GM19240 (cell line): ENCODE measurements at regions not wholly inside any gene's neighbourhood (a gene's known extent, or its start where the extent isn't known, plus 50 kb on each side); places are given as distances from the start of the nearest gene placed in this dataset.
A peak's percentile ranks its signal among the peaks of the same experiment; 100 is the strongest.
"Not testable (repeated sequence)": the region's sequence is repeated elsewhere in the genome, so short reads cannot be mapped to it uniquely, and the experiment has no call there.

ENCODE experiments used
- DNase-seq: peaks from one replicate; pipeline ENCODE4 v3.0.0; 2011; ENCODE audit warnings: low spot score; ENCODE audit not compliant: insufficient read length

- not testable (repeated sequence) for DNase-seq
These were observed 77.5 kb downstream of the SNX5 start for GRCh38 chr20:17891131-17891530.

- DNase-seq, result no peak
These were observed 78.3 kb downstream of the SNX5 start for GRCh38 chr20:17890330-17890729.

- DNase-seq, result no peak
These were observed 79.4 kb downstream of the SNX5 start for GRCh38 chr20:17889226-17889625.

DNA sequence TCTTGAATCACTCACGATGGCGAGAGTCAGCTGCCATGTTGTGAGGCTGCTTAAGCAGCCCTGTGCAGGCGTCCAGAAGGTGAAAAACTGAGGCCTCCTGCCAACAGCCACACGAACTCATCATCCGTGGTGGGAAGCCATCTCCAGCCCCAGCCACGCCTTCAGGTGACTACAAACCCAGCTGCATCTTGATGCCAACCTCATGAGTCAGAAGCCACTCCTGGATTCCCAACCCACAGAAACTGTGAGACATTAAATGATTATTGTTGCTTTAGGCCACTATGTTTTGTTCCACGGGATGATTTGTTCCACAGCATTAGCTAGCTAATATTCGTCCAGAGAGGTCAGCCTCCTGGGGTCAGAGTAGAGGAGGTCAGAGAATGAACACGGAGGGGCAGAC lies 80.5 kb downstream of the SNX5 start:
- no peak for DNase-seq

- DNase-seq, result no peak
These were observed 81.1 kb downstream of the SNX5 start for GRCh38 chr20:17887331-17888030.

DNA sequence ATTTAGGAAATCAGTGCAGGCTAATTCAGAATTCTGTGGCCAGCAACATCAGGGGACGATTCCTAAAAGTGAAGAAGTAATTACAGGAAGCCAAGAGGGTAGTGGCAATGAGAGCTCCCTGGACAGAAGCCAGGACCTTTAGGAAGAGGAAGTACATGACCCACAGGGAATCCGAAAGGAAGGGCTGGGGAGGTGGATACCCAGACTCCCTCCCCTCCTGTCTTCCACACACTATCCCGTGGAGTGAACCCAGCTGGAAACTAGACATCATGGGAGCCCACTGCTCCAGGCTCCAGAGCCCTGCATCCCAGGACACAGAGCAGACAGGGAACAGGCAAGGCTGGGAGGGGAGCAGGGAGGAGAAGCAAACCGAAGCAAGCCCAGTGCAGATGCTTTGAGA lies 83.0 kb downstream of the SNX5 start:
- no peak for DNase-seq

- DNase-seq, result no peak
These were observed 83.5 kb downstream of the SNX5 start for GRCh38 chr20:17885076-17885475.

- DNase-seq, result no peak
These were observed 84.1 kb downstream of the SNX5 start for GRCh38 chr20:17884307-17885003.

DNA sequence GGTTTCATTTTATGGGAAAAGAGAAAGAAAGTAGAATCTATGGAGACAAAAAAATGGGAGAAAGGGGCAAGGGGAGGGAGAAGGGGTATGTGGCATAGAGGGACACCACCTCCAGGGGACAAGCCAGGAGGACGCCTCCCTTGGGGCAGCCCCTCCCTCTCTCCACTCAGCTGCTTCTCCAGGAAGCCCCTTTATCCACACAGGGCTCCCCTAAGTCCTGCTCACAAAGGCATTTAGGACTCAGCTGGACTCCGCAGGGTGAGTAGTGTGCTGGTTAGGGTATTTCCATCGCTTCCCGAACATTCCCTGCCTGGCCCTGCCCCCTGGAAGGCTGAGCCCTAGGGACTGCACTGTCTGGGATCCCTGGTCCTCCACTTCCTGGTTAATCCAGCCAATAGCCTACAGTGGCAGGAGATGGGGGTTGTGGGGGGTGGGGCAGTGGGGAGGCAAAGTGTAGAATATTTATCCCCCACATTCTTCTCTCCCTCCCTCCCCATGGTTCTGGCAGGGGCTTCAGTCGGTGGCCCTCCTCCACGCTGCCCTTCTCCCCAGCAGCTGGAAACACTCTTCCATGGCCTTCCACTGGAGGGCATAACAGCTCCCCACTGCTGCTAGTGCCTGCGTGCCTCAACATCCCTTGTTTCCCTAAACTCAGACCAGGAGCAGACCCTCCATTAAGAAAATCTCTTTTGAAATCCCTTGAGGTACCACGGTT lies 84.8 kb downstream of the SNX5 start:
- no peak for DNase-seq

GRCh38 chr20:17882834-17883591 lies 85.6 kb downstream of the SNX5 start:
- DNase-seq, result no peak

GRCh38 chr20:17882065-17882833 lies 86.3 kb downstream of the SNX5 start:
- DNase-seq, result no peak

- DNase-seq, result no peak
These were observed 86.9 kb downstream of the SNX5 start for GRCh38 chr20:17881741-17882064.

DNA sequence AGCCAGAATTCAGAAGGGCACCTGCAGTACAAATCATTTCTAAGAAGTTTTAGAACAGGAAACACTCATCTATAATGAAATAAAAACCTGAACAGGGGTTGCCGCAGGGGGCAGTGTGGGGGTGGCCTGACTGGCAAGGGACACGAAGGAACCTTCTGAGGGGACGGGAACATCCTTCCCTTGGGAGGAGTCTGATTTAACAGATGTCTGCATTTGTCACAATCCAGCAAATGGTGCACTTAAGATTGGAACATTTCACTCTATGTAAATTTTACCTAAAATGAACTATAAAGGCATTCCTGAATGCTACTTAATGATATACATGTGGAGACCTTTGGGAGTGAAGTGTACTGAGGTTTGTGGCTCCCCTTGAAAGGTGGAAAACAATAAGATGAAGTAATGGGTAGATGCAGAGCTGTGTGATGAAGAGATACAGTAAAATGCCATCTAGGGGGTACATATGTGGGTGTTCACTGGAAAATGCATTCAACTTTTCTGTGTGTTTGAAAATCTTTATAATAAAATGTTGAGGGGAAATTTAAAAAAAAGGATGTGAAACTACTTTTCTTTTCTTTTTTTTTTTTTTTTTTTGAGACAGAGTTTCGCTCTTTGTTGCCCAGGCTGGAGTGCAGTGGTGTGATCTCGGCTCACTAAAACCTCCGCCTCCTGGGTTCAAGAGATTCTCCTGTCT lies 89.5 kb downstream of the SNX5 start:
- DNase-seq, result peak; percentile 25

DNA sequence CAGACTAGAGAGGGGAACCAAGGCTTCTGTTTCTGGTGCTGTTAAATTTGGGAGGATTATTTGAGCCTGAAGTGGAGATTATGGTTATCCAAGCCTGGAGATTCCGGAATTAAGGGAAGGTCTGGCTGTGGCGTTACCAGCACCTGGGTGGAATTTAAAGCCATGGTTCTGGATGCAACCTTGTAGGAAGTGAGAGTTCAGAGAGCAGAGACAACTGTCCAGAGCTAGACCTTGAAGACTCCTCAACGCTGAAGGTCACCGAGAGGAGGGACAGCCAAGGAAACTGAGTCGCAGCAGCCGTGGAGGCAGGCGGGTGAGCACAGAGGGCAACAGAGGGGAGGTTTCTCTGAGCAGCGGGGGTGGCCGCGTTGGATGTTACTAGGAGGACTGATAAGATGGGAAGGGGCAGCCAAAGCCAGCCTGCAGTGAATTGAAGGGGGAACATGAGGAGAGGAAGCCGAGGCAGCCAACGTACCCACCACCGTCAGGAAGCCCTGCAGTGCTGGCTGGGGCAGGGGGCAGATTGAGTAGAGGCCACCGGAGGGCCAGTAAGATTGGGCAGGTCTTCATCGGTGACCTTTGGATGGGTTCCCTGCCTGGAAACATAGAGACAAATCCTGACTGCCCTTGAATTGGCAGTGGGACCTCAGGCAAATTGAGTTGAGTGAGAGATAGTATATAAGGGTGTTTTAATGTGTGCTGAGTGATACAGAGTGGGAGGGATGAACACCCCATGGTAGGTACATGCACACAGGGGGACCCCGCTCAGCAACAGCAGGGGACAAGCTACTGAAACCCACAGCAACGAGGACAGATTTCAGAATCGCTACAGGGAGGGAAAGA lies 90.3 kb downstream of the SNX5 start:
- DNase-seq, result no peak

DNA sequence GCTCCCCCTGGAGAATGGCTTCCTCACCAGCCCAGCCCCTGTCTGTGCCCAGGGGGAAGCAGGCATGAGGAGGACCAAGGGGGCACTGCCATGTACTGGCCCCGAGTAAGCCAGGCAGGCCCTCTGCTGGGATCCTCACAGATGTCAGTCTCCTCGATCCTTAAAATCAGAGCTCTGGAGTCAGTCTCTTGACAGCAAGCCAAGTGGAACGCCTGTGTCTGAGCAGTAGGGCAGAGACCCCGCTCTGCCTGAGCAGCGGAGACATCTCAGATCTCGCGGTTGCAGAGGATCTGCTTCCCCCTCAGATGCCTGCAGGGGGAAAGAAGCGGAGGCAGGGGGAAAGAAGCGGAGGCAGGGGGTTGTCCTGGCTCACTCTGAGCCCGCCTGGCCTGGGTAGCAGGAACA lies 92.6 kb downstream of the SNX5 start:
- DNase-seq, result no peak

DNA sequence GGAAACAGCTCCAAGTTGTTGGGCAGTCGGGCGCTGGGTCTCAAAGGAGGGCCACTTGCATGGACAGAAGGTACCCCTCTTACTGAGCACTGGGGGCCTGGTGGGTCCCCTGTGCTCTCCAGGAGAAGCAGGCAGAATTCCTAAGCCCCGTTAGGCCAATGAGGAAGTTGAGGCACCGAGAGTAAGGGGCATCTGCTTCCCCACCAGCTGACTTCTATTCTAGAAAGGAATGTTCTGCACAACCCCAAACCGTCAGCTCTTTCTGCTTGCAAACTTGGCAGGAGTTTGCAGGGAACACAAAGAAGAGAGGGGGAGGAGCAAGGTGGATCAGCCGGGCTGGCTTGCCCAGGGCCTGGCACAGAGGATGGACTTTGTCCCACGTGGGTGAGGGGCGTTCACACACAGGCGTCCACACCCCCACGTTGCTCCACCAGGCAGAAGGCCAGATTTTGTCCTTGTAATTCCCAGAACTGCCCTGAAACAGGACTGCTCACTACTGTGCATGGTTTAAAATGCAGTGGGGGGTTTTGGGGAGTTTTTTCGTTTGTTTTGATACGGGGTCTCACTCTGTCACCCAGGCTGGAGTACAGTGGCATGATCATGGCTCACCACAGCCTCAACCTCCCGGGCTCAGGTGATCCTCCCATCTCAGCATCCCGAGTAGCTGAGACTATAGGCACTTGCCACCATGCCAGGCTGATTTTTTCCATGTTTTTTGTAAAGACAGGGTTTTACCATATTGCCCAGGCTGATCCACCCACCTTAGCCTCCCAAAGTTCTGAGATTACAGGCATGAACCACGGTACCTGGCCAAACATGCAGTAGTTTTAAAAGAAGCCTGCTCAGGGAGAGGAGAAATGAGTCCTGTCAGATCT lies 93.3 kb downstream of the SNX5 start:
- DNase-seq, result no peak

DNA sequence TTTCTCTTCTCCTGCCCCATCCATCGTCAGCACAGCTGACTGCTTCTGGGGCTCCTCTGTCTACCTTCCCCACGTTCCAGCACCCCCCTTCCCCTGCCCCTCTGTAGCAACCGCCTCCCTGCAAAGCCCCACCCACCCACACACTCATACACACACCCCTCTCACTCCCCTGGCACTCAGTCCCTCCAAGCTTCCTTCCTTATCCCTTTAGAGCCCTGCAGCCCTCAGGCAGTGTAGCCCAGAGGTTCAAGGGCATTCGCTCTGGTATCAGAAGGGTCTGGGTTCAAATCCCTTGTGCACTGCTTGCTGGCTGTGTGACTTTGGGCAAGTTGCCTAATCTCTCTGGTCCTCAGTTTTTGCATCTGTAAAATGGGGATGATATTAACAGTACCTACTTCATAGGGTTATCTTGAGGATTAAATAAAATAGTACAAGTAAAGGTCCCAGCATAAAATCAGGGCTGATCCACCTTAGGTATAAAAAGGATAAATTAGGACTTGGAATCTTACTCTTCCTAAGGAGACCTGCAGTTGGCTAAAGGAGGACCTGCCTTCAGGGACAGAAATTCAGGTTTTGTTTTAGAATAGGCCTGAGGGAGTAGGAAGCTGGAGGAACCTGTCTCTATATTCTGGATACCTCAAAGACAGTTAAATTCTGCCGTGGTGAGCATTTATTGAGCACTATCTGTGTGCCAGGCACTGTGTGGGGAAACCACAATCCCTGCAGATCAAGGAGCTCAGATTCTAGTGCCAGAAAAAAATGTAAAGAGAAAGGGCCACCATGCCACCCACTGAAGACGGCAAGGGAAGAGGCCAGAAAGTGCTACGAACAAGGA lies 94.1 kb downstream of the SNX5 start:
- no peak for DNase-seq
